ENCODE measurements at regions not wholly inside any gene's neighbourhood (a gene's known extent, or its start where the extent isn't known, plus 50 kb on each side); places are given as distances from the start of the nearest gene placed in this dataset.

DNA sequence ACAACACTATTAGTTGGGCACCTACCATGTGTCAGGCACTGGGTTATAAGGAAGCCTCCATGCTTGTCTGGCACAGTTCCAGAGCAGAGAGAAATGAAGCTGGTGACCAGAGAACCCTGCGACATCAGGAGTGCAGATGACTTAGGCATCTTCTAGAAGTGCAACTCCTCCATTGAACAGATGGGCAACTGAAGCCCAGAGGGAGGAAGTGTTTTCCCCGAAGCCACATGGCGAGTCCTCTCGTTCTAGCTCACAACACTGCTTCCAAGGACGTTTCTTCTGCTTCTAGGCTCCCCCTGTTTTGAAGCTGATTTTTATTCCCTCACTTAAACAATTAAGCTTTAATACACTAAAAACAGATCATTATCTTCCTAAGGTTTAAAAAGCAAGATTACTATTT, 109.8 kb upstream of the SYT13 start:
- 56 to 63% methylated on average over 5 of the region's 5 CpGs for WGBS, 2 donors
- no peak for DNase-seq

GRCh38 chr11:45395421-45395820, 109.3 kb upstream of the SYT13 start:
- Histone ChIP-seq H3K36me3 (ENCODE audit: low read depth, missing control alignments) (no peaks in the 10 kb centered on the region), H3K27ac (no peak overlapping the region), H3K4me3 (no peak overlapping the region), H3K27me3 (no peaks in the 10 kb centered on the region), H3K9me3 (no peaks in the 10 kb centered on the region), H3K4me1 (no peaks in the 10 kb centered on the region)
- WGBS, 2 donors, result 94 to 97% methylated on average over 6 of the region's 6 CpGs
- no peak for DNase-seq
- TF ChIP-seq POLR2A (IDR thresholded peaks at IDR 0.05) (no peak), CTCF (IDR thresholded peaks at IDR 0.05) (no peak)
- intact Hi-C loops (cut with DNase I; ENCODE audit: low total_unique reads), result no loop called here

More for the DNA sequence above, 109.8 kb upstream of the SYT13 start:
- intact Hi-C loops (cut with DNase I; ENCODE audit: low total_unique reads), result no loop called here
- Histone ChIP-seq H3K27ac (no peak overlapping the region), H3K4me1 (no peaks in the 10 kb centered on the region), H3K36me3 (ENCODE audit: low read depth, missing control alignments) (no peaks in the 10 kb centered on the region), H3K27me3 (no peaks in the 10 kb centered on the region), H3K9me3 (no peaks in the 10 kb centered on the region), H3K4me3 (no peak overlapping the region)
- no peak for TF ChIP-seq CTCF (IDR thresholded peaks at IDR 0.05)
- no peak for TF ChIP-seq POLR2A (IDR thresholded peaks at IDR 0.05)

DNA sequence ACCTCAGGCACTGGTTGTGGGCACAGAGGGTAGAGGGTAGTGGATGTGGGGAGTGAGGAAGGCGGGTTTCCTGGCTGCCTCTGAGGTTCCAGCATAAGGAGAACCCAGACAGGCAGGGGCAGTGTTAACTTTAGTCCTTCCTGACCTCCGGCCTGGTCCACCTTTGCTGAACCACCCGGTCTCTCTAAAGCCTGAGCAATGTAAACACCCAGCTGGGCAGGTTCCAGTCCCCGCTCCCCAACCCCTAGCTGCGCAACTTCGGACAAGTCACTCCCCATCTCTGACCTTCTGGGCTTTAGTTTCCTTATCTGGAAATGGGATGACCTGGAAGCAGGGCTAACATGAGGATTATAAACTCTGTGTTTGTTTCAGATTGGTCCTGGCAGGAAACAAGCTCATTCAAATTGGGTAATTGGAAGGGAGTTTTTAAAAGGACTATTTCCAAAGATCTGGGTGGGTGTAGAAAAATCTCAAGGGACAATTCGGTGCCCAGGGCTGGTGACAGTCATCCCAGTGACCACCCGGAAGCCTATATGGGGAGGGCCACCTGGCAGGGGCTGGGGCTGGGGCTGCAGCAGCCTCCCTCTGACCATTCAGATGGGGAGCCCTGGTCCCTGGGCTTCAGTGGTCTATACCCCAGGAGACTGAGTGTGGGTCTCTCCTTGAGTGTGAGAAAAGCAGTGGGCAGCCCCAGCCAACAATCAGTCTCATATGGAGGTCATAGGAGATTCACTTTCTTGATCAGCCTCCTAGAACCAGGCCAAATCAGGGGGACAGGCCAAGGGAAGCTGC, 108.3 kb upstream of the SYT13 start:
- no peaks in the 10 kb centered on the region for H3K9me3 ChIP-seq
- H3K27me3 ChIP-seq, result no peaks in the 10 kb centered on the region
- intact Hi-C loops (cut with DNase I; ENCODE audit: low total_unique reads), result no loop called here
- TF ChIP-seq POLR2A (IDR thresholded peaks at IDR 0.05) (no peak), CTCF (IDR thresholded peaks at IDR 0.05) (no peak)
- DNase-seq, result no peak
- no peak overlapping the region for H3K4me3 ChIP-seq
- no peaks in the 10 kb centered on the region for H3K36me3 ChIP-seq (ENCODE audit: low read depth, missing control alignments)
- H3K4me1 ChIP-seq, result no peaks in the 10 kb centered on the region
- no peak overlapping the region for H3K27ac ChIP-seq
- WGBS, 2 donors, result 93 to 94% methylated on average over 8 of the region's 8 CpGs

DNA sequence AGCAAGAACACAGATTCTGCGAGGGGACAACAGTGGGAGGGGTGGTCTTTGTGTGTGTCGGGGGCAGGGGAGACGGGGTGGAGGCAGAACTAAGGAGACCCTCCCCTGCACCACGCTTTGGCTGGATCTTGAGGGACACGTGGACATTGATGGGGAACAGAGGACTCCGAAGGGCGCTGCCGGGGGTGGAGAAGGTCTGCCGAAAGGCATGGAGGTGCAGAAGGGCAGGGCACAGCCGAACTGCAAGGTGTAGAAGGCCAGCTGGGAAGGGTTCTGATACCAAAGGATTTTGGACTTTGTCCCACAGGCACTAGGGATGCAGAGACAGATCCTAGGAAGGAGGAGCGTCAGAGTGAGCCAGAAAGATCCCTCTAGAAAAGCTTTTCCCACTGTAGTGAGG, 107.7 kb upstream of the SYT13 start:
- no peaks in the 10 kb centered on the region for H3K4me1 ChIP-seq
- DNase-seq, result no peak
- intact Hi-C loops (cut with DNase I; ENCODE audit: low total_unique reads), result no loop called here
- 81 to 94% methylated on average over 11 of the region's 11 CpGs for WGBS, 2 donors
- no peaks in the 10 kb centered on the region for H3K36me3 ChIP-seq (ENCODE audit: low read depth, missing control alignments)
- no peak overlapping the region for H3K27ac ChIP-seq
- TF ChIP-seq POLR2A (IDR thresholded peaks at IDR 0.05) (no peak), CTCF (IDR thresholded peaks at IDR 0.05) (no peak)
- H3K4me3 ChIP-seq, result no peak overlapping the region
- no peaks in the 10 kb centered on the region for H3K9me3 ChIP-seq
- no peaks in the 10 kb centered on the region for H3K27me3 ChIP-seq

GRCh38 chr11:45393334-45393733, 107.2 kb upstream of the SYT13 start:
- 69 to 77% methylated on average over 5 to 6 of the region's 6 CpGs for WGBS, 2 donors

More at GRCh38 chr11:45393334-45393733, 107.2 kb upstream of the SYT13 start:
- H3K27ac ChIP-seq, result no peak overlapping the region
- no peaks in the 10 kb centered on the region for H3K4me1 ChIP-seq
- TF ChIP-seq POLR2A (IDR thresholded peaks at IDR 0.05) (no peak), CTCF (IDR thresholded peaks at IDR 0.05) (no peak)
- intact Hi-C loops (cut with DNase I; ENCODE audit: low total_unique reads), result no loop called here
- H3K9me3 ChIP-seq, result no peaks in the 10 kb centered on the region
- H3K36me3 ChIP-seq (ENCODE audit: low read depth, missing control alignments), result no peaks in the 10 kb centered on the region
- no peak overlapping the region for H3K4me3 ChIP-seq
- no peak for DNase-seq
- no peaks in the 10 kb centered on the region for H3K27me3 ChIP-seq
